HEK293T (cell line): ENCODE measurements at regions not wholly inside any gene's neighbourhood (a gene's known extent, or its start where the extent isn't known, plus 50 kb on each side); places are given as distances from the start of the nearest gene placed in this dataset.

Source experiments
- BHLHE40 ChIP-seq: fragments of 450-650 bp; IDR thresholded peaks from 2 replicates; pipeline ENCODE4 v1.6.1; 2016; ENCODE audit warnings: mild to moderate bottlenecking, moderate library complexity, borderline replicate concordance
- ELF4 ChIP-seq: fragments of 450-650 bp; IDR thresholded peaks from 2 replicates; pipeline ENCODE4 v1.6.1; 2017; ENCODE audit warnings: antibody characterized with exemption
- FOXA1 ChIP-seq: fragments of 450-650 bp; IDR thresholded peaks from 2 replicates; pipeline ENCODE4 v1.6.1; 2016; ENCODE audit warnings: mild to moderate bottlenecking
- NFRKB ChIP-seq: fragments of 450-650 bp; IDR thresholded peaks from 2 replicates; pipeline ENCODE4 v1.6.1; 2016; ENCODE audit warnings: mild to moderate bottlenecking, moderate library complexity
- SP1 ChIP-seq: fragments of 450-650 bp; IDR thresholded peaks from 2 replicates; pipeline ENCODE4 v1.6.1; 2017

DNA sequence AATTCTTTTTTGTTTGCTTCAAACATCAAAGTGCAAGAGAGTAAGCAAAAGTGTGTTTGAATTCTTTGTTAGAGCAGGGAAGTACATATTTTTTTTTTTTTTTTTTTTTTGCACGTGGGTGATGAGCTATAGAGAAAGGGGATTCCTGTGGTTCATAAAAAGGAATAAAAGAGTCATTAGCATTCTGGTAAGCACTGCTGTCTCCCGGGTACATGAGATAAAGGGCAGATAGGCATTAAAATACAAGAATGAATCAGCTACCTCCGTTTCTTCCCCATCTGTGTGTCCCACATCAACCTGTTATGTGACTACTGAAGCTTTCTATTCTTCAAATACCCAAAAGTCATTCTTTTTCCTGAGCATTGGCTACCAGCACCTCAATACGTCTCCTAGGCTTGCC is 102.4 kb upstream of the SEMA3D start:
- TF ChIP-seq FOXA1 (no peak), NFRKB (no peak), SP1 (no peak), ELF4 (no peak), BHLHE40 (no peak)
